Dermis blood vessel endothelial cell (primary cell): ENCODE measurements at regions not wholly inside any gene's neighbourhood (a gene's known extent, or its start where the extent isn't known, plus 50 kb on each side); places are given as distances from the start of the nearest gene placed in this dataset.

Experiments
- DNase-seq: peaks from one replicate; pipeline ENCODE4 v3.0.0; 2010

DNA sequence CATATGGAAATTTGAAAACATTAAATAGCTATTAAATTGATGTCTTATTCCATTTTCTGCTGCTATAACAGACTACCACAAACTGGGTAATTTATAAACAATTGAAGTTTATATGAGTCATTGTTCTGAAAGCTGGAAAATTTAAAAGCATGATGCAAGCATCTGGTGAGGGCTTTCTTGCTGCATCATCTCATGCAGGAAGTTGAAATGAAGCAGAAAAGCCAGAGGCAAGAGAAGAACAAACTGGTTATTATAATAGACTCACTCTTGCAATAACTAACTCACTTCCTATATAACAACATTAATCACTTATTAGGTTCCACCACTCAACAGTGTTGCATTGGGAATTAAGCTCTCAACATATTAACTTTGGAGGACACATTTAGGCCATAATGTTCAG lies 1277.4 kb downstream of the LRFN5 start:
- DNase-seq: no peak

DNA sequence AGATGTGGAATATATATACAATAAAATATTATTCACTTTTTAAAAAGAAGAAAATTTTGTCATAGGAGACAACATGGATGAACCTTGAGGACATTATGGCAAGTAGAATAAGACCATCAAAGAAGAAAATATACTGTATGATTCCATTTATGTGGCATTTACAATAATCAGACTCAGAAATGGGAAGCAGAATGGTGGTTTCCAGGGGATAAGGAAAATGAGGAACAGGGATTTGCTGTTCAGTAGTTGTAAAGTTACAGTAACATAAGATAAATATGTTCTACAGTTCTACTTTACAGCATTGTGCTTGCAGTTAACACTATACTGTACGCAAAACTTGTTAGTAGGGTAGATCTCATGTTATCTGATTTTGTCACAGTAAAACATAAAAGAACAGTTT lies 1271.0 kb downstream of the LRFN5 start:
- no peak for DNase-seq

DNA sequence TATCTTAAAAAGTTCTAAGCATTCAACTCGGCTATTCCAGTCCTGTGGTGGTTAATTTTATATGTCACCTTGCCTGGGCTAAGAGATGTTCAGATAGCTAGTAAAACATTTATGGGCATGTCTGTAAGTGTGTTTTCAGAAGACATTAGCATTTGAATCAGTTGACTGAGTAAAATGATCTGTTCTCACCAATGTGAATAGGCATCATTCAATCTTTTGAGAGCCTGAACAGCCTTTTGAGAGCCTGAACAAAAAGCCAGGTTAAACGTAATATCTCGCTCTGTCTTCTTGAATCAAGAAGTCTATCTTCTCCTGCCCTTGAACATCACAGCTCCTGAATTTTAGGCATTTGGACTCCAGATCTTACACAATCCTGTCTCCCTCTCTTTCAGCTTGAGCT lies 1266.1 kb downstream of the LRFN5 start:
- DNase-seq: no peak

DNA sequence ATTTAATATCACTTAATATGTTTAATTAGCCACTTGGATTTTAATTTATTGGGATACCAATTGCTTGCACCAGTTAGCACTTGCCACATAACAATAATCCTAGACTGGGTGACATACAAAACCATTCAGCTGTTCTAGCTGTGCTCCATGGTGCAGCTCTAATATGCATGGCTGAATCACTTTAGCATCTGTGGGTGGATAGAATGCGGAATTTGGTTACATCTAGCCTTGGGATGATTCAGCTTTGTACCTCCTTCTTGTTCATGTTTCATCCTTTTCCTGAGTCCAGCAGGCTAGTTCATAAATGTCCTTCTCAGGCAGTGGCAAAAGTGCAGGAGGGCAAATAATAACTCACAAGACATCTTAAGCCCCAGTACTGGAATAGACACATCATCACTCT lies 1263.0 kb downstream of the LRFN5 start:
- DNase-seq: no peak

DNA sequence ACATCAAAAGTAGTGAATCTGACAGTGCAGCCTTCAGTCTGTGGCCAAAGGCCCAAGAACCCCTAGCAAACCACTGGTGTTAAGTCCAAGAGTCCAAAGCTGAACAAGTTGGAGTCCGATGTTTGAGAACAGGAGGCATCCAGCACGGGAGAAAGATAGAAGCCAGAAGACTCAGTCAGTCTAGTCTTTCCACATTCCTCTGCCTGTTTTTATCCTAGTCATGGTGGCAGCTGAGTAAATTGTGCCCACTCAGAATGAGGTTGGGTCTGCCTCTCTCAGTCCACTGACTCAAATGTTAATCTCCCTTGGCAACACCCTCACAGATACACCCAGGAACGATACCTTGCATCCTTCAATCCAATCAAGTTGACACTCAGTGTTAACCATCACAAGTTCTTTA lies 1255.4 kb downstream of the LRFN5 start:
- no peak for DNase-seq

DNA sequence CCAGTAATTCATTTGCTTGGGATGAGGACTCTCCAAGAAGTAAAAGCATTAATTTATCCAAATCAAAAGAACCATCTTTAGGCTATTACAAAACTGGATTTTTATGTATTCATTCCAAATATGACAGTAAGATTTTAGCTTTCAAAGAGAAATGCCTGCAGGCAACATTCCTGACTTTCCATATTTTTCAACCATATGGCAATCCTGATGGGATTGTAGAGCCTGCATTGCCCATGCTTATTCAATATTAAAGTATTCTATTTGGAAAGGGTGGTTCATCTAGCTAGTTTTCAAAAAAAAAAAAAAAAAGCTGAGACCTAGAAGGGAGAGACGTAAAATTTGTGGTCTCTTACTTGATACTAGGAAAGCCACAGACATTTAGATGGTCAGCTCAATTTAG lies 1253.7 kb downstream of the LRFN5 start:
- DNase-seq: no peak

DNA sequence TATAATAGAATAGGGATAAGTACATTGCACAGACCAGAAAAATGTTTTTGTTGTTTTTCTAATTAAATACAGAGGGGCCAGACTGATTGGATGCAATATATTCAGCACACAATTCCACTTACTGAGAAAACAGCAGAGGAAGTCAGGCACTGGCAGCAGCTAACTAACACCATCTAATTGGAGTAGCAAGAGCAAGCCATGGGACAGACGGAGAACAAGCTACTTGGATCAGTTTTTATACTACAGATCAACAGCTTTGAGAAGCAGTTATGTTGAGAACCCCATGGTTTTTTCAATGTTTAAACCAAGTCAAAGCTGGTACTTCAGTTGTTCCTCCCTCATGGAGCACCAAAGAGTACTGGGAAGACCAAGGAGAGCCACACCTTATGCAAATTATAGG lies 1249.4 kb downstream of the LRFN5 start:
- no peak for DNase-seq

DNA sequence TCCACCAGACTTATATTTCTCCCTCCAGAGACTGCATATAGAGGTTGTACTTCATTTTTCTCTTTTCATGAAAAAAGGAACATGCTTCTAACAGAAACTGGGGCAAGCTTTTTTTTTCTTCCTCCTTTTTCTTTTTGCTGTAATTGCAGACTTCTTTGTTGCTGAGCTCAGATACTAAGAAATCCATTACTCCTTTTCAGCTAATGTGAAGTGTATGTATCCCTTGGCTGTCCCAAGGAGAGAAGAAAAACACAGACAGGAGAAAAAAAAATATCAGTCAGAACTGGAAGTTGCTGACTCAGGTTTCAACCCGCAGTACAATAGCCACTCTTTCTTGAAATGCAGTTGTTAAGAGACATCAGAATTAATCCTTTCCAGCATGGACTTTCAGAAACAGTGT lies 1248.4 kb downstream of the LRFN5 start:
- DNase-seq: no peak

DNA sequence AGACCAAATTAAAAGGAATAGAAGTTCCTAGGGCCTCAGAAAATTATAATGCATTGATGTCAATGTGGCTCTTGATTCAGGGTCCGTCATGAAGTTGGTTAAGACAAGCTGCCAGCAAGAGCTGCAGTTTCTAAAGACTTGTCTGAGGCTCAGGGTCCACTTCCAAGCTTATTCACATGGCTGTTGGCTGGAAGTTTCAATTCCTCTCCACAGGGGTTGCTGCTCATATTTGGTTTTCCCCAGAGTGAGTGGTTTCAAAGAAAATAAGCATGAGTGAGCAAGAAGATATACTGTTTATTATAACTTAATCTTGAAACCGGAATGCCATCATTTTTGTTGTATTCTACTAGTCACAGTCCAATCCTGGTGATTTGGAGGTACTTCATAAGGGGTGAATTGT lies 1247.4 kb downstream of the LRFN5 start:
- DNase-seq: no peak

DNA sequence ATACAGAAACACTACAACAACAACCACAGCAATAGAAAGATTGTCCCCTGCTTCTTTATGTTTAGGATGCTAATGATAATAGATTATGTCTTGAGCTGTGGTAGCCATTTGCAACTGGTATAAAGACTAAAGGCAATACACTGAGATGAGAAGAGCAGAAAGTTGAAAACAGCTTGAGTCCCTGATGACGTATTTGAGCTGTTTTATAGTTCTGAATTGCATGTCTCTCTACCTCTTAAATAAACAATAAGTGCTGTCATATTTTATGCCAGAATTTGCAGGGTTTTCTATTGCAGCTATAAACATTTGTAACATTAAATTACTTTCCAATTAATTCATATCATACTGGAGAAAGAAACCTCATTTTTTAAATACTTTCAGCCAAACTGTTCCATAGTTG lies 1242.0 kb downstream of the LRFN5 start:
- no peak for DNase-seq

DNA sequence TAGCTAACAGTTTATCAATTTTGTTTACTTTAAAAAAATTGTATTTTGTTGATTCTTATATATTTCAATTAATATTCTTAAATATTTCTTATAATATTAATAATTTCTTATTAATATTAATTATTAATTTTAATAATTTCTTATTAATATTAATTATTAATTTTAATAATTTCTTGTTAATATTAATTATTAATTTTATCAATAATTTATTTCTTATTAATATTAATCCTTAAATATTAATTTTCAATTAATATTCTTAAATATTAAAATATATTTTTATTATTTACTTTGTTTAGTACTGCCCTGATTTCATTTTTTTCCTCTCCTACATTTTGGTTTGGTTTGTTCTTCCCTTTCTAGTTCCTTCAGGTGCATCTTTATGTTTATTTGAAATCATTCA lies 1208.1 kb downstream of the LRFN5 start:
- DNase-seq: no peak

DNA sequence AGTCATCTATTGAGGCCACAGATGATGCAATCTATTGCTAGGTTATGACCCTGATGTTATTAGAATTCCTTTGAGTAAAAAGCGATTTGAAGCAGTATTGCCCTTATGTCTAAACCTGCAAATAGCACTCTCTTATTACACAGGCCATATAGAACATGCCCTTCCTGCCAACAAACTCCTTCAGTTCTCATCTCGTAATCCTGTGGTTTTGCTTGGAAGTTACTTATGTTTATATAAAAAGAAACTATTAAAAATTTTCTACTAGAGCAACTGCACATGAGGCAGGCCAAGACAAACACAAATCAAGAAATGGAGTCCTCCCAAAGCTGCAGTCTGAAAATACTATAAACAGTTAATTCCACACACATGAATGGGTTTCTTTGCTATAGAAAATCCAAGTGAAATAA lies 1200.2 kb downstream of the LRFN5 start:
- no peak for DNase-seq

DNA sequence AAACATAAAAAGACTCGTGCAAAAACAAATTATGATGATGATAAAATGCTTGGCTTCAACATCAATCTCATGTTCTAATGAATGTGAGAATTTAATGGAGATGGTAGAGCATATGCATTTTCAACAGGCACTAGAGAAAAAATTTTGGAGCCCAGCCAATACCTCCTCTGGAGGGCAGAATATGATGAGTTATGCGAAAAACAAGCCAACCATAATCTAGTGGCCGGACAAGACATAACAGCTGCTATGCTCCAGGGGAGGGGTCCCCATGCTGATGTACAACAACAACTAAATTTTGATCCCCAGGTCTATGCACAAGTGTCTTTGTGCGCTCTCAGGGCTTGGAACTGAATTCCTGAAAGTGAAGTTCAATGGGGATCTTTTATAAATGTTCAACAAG lies 1197.5 kb downstream of the LRFN5 start:
- no peak for DNase-seq

DNA sequence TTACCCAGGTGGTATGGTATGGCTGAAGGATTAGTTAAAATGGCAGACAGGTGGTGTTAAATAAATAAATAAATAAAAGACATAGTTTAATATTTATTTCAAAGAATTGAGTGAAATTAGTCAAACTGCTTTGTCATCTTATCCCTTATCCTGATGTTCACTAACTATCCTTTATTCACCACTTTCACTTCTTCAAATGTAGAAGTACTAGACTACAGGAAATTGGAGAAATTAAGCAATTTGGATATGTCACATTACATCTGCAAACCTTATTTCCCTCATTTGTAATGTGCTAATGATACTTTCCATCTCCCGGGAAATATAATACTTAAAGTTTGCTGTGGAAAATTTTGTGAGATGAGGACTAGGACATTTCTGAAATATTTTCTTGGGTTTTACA lies 1195.7 kb downstream of the LRFN5 start:
- DNase-seq: no peak

DNA sequence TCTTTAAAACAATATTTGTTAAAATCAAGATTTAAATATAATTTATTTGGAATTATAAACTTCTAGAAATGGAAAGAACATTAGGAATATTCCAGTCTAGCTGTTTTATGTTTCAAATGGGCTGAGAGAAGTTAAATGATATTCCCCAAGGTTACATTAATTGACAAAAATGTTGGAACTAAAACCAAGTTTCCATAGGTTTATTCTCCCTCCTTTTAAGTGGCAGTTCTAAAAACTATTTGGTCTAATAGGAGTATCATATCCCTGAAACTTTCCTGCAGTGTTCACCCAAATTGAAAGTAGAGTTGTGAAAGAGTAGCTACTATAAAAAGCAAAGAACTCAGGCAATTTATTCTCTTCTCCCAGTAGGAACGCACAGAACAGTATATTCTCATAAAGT lies 1185.5 kb downstream of the LRFN5 start:
- no peak for DNase-seq

DNA sequence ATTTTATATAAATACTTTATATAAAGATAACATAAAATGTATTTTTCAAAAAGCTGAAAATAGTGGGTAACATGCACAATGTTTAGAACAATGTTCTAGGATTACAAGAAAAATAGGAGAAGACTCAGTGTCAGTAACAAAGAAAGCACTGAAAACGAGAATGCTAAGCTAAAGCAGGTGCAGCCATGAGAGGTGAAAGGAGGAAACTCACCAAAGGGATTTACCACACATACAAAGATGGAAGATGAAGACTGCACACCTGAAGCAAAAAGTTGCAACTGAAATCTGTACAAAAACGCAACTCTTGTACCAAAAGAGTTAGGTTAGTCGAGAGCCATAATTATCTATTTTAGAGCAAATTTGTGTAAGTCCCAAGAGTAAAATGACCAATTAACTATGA lies 1176.1 kb downstream of the LRFN5 start:
- no peak for DNase-seq

DNA sequence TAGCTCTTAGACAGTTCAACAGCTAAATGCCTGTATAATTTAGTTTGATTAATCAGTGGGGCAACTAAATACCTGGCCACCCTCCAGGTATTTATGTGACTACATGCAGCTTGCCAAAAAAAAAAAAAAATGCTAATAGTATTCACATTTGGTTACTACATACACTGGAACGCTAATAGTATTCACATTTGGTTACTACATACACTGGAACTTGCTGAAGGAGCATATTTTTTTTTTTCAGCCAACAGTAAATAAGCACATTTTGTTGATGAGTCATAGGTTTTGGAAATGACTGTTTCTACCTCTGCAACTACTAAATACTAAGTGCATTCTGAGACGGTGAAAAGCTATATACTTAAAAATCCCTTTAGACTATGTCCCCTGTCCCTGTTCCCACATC lies 1172.3 kb downstream of the LRFN5 start:
- DNase-seq: no peak

DNA sequence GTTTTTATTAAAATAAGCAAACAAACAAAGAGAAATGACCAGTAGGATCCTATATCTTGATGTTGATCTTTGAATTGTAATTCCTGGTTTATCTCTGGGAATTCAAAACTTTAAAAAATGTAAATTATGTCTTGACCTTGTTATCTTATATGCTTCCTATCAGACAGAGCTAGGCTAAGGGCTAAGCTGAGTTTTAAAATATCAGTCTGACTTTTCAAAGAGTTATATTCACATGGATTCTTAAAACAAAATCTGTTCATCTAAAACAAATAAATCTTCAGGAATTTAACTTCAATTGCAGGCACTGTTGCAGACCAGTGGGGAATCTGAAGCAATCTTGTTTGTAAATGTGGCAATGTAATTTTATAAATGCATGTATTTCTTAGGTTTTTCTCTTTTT lies 1144.1 kb downstream of the LRFN5 start:
- no peak for DNase-seq

DNA sequence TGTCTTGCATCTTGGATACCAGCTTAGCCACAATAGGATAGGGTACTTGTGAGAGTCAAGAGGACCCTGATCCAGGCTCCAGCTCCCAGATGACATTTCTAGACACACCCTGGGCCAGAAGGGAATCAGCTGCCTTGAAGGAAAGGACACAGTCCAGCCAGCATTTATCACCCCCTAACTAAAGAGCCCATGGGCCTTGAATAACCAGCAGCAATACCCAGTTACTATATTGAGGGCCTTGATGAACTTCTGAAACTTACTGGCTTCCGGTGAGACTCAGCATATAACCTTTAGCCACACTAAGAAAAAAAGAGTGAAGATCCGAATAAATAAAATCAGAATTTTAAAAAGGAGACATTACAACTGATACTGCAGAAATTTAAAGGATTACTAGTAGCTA lies 1135.4 kb downstream of the LRFN5 start:
- no peak for DNase-seq

DNA sequence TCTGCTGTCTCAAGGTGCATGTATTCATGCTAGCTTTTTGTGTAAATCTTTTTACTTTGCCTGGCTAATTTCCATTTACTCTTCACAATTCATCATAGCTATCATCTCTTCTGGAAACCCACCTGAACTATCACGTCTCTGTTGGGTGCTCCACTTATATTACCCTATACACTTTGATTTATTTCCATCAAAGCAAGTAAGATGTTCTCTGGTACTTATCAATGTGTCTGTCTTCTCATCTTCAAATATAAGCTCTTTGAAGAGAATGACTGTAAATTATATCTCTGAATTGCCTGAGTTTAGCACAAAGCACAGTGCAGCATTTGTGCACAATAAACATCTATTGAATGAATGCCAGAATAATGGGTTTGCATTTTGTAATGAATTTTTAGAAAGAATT lies 1129.7 kb downstream of the LRFN5 start:
- DNase-seq: no peak

DNA sequence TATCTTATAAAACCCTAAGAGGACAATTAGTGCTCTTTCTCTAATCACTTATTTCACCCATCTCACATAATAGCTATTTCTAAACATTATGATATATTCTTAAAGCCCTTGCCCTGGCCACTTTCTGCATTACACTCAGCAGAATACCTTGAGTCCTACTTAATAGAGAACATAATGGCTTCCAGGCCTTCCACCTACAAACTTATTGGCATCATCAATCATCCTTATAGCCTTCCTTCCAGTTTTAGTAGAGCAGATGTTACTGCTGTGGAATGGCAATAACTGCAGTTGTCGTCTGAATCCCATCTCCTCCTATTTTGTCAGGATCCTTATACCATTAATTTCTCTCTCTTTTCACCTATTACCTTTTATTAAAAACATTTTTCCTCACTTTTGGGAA lies 1127.4 kb downstream of the LRFN5 start:
- no peak for DNase-seq

DNA sequence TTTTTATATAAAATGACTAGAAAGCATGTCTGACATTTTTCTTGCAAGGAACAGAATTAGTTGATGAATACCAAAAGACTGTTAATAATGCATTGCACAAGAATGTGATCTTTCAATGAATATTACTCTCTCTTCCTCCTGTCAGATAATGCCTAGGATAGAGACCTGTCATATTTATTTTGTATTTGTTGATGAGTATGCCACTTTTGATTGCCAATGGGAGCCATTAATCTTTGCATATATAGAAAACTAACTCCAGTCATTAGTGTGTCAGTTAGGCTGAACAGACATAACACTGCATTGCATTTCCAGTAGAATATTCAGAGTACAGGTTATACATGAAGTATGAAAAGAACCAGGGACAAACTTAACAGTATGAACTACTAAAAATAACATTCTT lies 1125.3 kb downstream of the LRFN5 start:
- no peak for DNase-seq

DNA sequence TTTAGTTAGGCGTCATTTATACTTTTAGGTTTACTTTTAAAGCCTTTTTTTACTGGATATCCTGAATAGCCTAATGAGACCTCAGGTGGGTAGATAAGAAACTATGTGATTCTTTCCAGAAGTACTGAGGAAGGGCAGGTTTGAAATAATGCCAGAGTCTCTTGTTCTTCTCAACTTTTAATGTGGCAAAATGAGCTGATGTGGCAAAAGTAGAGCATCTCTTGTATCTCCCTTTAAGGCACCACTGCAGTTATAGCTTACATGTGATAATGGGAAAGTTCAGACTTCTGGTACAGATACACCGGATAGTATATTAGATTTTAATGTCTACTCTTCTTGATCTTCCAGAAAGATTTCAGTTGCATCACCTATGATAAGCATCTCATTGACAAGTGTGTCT lies 1124.8 kb downstream of the LRFN5 start:
- DNase-seq: no peak

DNA sequence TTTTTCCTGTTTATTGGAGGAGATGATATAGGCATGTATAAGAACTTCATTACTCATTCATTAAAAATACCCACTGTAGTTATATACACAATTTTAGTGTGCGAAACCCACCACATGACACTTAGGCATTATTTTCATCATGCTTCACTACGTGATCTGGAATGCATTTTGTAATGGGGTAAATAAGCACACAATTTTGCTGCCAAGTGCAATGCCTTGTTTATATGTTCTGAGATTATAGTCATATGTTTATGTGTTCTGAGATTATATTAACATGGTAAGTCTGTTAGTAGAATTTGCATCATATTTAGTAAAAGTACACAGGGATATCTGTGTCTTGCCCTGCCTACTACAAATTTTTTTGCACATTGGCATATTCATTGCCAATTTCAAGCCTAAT lies 1123.0 kb downstream of the LRFN5 start:
- no peak for DNase-seq

DNA sequence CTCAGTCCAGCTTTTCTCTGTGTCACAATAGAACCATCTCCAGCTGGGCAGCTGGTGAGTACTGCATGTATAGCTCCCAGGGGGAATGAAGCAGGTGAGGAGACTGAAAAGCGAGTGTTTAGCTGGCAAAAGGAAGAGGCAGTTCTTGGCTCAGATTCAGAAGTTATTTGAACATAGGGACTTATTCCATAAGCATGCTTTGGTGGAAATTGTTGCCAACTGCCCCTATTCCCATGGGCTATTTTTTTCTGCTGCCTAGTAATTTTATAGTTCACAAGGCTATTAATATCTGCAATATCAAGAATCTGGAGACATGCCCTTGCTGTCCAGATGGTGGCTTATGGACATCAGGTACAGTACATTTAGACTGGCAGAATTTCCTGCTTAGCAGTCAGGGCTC lies 1112.7 kb downstream of the LRFN5 start:
- no peak for DNase-seq

DNA sequence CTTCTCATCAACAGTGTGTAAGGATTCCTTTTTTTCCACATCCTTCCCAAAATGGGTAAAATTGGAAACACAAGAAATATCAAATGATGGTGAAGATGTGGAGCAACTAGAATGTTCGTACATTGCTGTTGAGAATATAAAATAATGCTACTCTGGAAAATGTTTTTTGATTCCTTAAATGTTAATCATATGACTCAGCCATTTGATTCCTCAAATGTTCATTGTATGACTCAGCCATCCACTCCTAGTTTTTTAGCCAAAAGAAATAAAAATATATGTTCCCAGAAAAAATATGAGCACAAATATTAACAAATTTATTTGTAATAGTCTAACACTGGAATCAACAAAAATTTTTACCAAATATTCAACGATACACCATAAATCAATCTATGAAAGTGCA lies 1108.6 kb downstream of the LRFN5 start:
- DNase-seq: no peak
